ENCODE measurements at regions not wholly inside any gene's neighbourhood (a gene's known extent, or its start where the extent isn't known, plus 50 kb on each side); places are given as distances from the start of the nearest gene placed in this dataset.
"Not testable (repeated sequence)": the region's sequence is repeated elsewhere in the genome, so short reads cannot be mapped to it uniquely, and the experiment has no call there.

DNA sequence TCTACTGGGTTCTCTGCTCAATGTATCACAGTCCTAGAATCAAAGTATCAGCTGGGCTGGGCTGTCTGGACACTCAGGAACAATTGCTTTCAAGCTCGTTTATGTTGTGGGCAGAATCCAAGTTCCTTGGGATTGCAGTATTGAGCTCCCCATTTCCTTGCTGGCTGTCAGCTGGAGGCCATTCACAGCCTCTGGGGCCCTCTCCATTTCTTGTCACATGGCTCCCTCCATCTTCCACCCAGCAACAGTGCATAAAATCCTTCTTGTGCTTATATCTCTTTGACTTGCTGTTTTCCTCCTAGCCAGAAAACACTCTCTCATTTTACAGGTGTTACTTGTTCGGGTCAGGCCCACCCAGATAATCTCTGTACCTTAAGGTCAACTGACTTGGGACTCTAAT lies 363.5 kb downstream of the IGSF11 start:
- Histone ChIP-seq H3K27ac (no peak overlapping the region), H2AFZ (no peak overlapping the region), H3K79me2 (no peaks in the 10 kb centered on the region)

DNA sequence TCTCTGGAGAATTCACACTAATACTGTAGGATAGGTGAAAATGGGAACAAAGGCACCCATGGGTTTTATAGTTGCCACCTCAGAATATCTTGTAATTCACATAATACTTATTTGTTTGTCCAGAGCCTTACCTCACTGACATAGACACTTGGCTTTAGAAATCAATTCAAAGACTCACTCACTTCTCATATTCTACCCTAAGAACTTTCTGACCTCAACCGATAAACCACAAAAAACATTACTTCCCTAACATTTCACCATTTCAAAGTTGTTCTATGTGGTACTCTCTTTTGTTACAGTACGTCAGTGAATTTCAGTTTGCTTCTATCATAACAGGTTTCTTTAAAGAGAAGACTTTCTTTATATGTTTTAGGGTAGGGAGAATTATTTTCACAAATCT lies 359.3 kb downstream of the IGSF11 start:
- Histone ChIP-seq H3K4me2 (ENCODE audit: low read length) (no peak overlapping the region), H3K9me3 (ENCODE audit: control insufficient read depth, low read length) (no peaks in the 10 kb centered on the region), H3K36me3 (ENCODE audit: control insufficient read depth, insufficient read depth, low read length) (no peaks in the 10 kb centered on the region), H3K79me2 (no peaks in the 10 kb centered on the region), H2AFZ (no peak overlapping the region), H3K4me1 (no peaks in the 10 kb centered on the region), H3K4me3 (ENCODE audit: low read depth, low read length) (no peak overlapping the region), H3K9ac (no peak overlapping the region), H3K27ac (no peak overlapping the region), H3K27me3 (ENCODE audit: control insufficient read depth, insufficient read depth, low read length) (no peaks in the 10 kb centered on the region)
- TF ChIP-seq, protein P1, sequence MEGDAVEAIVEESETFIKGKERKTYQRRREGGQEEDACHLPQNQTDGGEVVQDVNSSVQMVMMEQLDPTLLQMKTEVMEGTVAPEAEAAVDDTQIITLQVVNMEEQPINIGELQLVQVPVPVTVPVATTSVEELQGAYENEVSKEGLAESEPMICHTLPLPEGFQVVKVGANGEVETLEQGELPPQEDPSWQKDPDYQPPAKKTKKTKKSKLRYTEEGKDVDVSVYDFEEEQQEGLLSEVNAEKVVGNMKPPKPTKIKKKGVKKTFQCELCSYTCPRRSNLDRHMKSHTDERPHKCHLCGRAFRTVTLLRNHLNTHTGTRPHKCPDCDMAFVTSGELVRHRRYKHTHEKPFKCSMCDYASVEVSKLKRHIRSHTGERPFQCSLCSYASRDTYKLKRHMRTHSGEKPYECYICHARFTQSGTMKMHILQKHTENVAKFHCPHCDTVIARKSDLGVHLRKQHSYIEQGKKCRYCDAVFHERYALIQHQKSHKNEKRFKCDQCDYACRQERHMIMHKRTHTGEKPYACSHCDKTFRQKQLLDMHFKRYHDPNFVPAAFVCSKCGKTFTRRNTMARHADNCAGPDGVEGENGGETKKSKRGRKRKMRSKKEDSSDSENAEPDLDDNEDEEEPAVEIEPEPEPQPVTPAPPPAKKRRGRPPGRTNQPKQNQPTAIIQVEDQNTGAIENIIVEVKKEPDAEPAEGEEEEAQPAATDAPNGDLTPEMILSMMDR (IDR thresholded peaks at IDR 0.05) = no peak

More for the DNA sequence above, 363.5 kb downstream of the IGSF11 start:
- H3K4me1 ChIP-seq = no peaks in the 10 kb centered on the region
- no peak overlapping the region for H3K9ac ChIP-seq
- no peaks in the 10 kb centered on the region for H3K36me3 ChIP-seq (ENCODE audit: control insufficient read depth, insufficient read depth, low read length)
- no peak overlapping the region for H3K4me2 ChIP-seq (ENCODE audit: low read length)
- TF ChIP-seq, protein P1 (IDR thresholded peaks at IDR 0.05) = no peak
- H3K27me3 ChIP-seq (ENCODE audit: control insufficient read depth, insufficient read depth, low read length) = no peaks in the 10 kb centered on the region
- H3K4me3 ChIP-seq (ENCODE audit: low read depth, low read length) = no peak overlapping the region
- H3K9me3 ChIP-seq (ENCODE audit: control insufficient read depth, low read length) = no peaks in the 10 kb centered on the region

DNA sequence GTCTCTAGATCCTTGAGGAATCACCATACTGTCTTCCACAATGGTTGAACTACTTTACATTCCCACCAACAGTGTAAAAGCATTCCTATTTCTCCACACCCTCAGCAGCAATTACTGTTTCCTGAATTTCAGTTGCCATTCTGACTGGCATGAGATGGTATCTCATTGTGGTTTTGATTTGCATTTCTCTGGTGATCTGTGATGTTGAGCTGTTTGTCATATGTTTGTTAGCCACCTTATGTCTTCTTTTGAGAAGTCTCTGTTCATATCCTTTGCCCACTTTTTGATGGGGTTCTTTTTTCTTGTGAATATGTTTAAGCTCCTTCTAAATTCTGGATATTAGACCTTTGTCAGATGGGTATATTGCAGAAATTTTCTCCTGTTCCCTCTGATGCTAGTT lies 356.0 kb downstream of the IGSF11 start:
- not testable (repeated sequence) for H3K9ac ChIP-seq; H3K27ac ChIP-seq; H3K36me3 ChIP-seq (ENCODE audit: control insufficient read depth, insufficient read depth, low read length); H3K79me2 ChIP-seq; H3K9me3 ChIP-seq (ENCODE audit: control insufficient read depth, low read length); H3K4me2 ChIP-seq (ENCODE audit: low read length); H3K4me1 ChIP-seq; H2AFZ ChIP-seq; H3K27me3 ChIP-seq (ENCODE audit: control insufficient read depth, insufficient read depth, low read length); H3K4me3 ChIP-seq (ENCODE audit: low read depth, low read length)

- Histone ChIP-seq H3K79me2 (no peaks in the 10 kb centered on the region), H3K27me3 (ENCODE audit: control insufficient read depth, insufficient read depth, low read length) (no peaks in the 10 kb centered on the region), H3K27ac (no peak overlapping the region), H3K4me1 (no peaks in the 10 kb centered on the region), H3K4me2 (ENCODE audit: low read length) (no peak overlapping the region), H2AFZ (no peak overlapping the region), H3K9me3 (ENCODE audit: control insufficient read depth, low read length) (no peaks in the 10 kb centered on the region), H3K4me3 (ENCODE audit: low read depth, low read length) (no peak overlapping the region), H3K9ac (no peak overlapping the region), H3K36me3 (ENCODE audit: control insufficient read depth, insufficient read depth, low read length) (no peaks in the 10 kb centered on the region)
- TF ChIP-seq, protein P1 (IDR thresholded peaks at IDR 0.05) = no peak
These were observed 351.7 kb downstream of the IGSF11 start for GRCh38 chr3:118682921-118683320.

DNA sequence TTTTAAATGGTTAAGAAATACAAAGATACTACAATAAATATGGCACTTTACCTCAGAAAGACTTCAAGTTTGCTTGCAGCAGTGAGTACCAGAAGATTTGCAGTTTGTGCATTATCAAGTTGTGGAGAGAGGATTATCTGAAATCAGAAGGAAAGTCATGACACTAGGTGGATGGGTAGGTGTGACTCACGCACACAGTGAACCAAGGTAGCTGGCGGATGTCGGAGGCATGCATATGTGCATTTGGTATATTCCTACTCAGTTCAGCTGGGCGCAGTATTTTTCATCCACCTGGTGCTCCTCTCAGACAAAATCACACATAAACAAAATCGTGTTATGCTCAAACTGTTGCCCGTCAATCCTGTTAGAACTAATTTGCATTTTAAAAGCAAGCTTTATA lies 351.0 kb downstream of the IGSF11 start:
- Histone ChIP-seq H3K79me2 (no peaks in the 10 kb centered on the region), H3K27ac (no peak overlapping the region), H3K27me3 (ENCODE audit: control insufficient read depth, insufficient read depth, low read length) (no peaks in the 10 kb centered on the region), H2AFZ (no peak overlapping the region), H3K9ac (no peak overlapping the region), H3K36me3 (ENCODE audit: control insufficient read depth, insufficient read depth, low read length) (no peaks in the 10 kb centered on the region), H3K4me2 (ENCODE audit: low read length) (no peak overlapping the region), H3K4me1 (no peaks in the 10 kb centered on the region), H3K4me3 (ENCODE audit: low read depth, low read length) (no peak overlapping the region), H3K9me3 (ENCODE audit: control insufficient read depth, low read length) (no peaks in the 10 kb centered on the region)
- TF ChIP-seq, protein P1 (IDR thresholded peaks at IDR 0.05) = no peak

Data from parathyroid adenoma (tissue), 2 donors.